ENCODE measurements at regions not wholly inside any gene's neighbourhood (a gene's known extent, or its start where the extent isn't known, plus 50 kb on each side); places are given as distances from the start of the nearest gene placed in this dataset.

DNA sequence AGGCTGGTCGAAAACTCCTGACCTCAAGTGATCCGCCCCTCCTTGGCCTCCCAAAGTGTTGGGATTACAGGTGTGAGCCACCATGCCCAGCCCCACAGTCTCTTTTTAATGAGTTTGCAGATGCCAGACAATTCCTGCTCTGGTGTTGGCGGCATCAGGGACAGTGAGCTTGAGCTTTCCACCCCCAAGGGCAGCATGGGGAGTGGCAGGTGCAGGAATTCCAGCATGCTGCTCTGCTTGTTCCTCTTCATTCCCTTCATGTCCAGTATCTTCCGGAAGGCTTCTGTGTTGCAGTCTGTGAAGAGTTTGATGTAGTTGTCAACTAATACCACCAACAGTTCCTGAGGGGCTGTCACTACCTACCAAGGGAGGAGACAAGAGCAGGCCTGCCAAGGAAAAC lies 137.3 kb downstream of the SS18 start:
- TF ChIP-seq POLR2AphosphoS2 (conservative IDR thresholded peaks at IDR 0.05; ENCODE audit: low read length): no peak
- TF ChIP-seq, protein P1, sequence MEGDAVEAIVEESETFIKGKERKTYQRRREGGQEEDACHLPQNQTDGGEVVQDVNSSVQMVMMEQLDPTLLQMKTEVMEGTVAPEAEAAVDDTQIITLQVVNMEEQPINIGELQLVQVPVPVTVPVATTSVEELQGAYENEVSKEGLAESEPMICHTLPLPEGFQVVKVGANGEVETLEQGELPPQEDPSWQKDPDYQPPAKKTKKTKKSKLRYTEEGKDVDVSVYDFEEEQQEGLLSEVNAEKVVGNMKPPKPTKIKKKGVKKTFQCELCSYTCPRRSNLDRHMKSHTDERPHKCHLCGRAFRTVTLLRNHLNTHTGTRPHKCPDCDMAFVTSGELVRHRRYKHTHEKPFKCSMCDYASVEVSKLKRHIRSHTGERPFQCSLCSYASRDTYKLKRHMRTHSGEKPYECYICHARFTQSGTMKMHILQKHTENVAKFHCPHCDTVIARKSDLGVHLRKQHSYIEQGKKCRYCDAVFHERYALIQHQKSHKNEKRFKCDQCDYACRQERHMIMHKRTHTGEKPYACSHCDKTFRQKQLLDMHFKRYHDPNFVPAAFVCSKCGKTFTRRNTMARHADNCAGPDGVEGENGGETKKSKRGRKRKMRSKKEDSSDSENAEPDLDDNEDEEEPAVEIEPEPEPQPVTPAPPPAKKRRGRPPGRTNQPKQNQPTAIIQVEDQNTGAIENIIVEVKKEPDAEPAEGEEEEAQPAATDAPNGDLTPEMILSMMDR (IDR thresholded peaks at IDR 0.05): no peak
- TF ChIP-seq POLR2A (IDR thresholded peaks at IDR 0.05; ENCODE audit: low read length): no peak
- TF ChIP-seq RAD21 (conservative IDR thresholded peaks at IDR 0.05 in 1 of 2, IDR thresholded peaks at IDR 0.05 in 1 of 2): no peak
- no peak for TF ChIP-seq CHD2 (IDR thresholded peaks at IDR 0.05; ENCODE audit: low read length, partially characterized antibody)
- no peak for TF ChIP-seq SMC3 (IDR thresholded peaks at IDR 0.05)
- no peak for TF ChIP-seq EP300 (IDR thresholded peaks at IDR 0.05)
- no peak for TF ChIP-seq RFX5 (IDR thresholded peaks at IDR 0.05)
- no peak for TF ChIP-seq NFE2L2 (conservative IDR thresholded peaks at IDR 0.05; ENCODE audit: low read length)

All from A549 (cell line).